HG03159 (cell line): ENCODE measurements at regions not wholly inside any gene's neighbourhood (a gene's known extent, or its start where the extent isn't known, plus 50 kb on each side); places are given as distances from the start of the nearest gene placed in this dataset.

ENCODE experiments used
- ATAC-seq: cut with Tn5 transposase; IDR thresholded peaks from one replicate; pipeline ENCODE4 v1.9.1; 2021; ENCODE audit warnings: mild to moderate bottlenecking, moderate library complexity; ENCODE audit not compliant: unreplicated experiment

- no peak for ATAC-seq
Observed at GRCh38 chr3:107943786-107944523, 146.9 kb downstream of the CD47 start.

DNA sequence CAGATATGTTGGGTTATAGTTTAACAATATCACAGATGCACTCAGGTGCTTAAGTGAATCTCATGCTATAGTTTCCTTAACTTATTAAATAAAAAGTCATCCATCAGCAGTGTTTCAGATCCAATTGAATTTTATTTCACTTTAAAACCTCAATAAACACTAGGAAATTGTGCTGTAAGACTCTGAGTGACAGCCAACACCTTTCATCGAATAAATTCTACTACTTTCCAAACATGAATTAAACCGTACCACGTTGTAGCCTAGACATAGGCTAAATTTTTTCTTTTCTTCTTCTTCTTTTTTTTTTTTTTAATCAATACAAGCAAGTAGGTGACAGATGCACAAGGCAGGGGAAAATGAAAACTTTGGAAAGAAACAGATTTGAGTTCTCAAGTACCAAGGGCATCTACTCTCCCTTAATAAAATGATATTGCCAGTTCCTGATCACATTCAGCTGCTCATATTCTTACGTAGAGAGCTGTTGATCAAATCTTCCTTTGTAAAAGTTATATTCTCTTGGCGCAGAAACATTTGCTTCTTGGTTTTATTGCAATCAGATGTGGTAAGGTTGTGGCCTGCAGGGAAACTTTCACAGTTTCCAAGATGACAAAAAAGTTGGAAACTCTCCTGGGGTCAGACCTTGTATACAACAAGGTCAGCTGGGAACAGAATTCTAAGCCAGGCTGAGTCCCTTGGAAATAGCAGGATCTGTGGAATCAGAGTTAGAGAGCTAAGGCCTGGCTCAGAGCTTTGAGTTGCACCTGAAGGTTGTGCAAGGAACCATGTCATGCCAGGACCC lies 147.7 kb downstream of the CD47 start:
- no peak for ATAC-seq

DNA sequence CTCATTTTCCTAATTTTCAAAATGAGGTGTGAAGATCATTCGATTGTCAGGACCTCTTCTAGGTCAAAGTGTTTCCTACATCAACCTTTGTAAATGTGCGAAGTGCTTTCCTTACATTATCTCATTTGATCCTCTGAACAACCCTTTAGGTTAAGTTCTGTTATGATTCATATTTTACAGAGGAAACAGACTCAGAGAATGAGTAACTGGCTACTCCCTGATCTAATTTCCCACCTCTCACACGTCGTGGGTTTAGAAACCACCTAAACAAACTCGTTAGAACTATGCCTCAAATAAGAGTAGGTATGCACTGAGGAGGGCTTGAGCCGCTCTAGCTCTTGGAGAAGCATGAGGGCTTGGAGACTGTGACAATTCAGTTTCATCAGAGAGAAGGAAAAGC lies 148.6 kb downstream of the CD47 start:
- no peak for ATAC-seq

DNA sequence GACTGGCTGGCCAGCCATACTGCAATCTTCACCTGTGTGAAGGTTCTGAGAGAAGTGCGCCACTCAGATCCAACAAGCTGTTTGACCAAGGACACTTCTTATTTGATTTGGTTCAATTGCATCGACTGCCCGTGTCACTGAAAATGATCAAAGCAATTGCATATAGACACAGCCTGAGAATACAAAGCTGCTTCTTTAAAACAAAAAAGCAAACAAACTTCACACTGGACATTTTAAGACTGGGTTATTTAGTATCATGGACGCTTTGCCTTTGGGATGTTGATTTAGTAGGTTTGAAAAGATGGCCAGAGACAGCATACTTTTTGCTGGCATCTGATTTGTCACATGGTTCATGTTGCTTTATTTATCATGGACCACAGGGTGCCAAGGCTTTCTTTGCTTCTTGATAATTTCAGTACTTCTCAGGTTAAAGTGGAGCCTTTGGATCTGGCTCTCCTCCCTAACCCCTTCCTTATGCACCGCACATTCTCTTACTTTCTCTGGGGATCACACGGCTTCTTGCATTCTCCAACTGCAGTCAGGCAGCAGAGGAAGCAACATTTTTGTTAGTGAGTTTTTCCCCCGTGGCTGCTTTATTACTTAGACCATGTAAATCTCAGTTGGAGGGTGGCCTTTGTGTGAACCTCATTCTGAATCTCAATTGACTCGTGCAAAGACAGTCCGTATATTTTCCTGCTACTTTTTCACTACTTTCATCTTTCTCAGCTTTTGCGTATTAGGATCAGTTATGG lies 151.0 kb downstream of the CD47 start:
- ATAC-seq: no peak

DNA sequence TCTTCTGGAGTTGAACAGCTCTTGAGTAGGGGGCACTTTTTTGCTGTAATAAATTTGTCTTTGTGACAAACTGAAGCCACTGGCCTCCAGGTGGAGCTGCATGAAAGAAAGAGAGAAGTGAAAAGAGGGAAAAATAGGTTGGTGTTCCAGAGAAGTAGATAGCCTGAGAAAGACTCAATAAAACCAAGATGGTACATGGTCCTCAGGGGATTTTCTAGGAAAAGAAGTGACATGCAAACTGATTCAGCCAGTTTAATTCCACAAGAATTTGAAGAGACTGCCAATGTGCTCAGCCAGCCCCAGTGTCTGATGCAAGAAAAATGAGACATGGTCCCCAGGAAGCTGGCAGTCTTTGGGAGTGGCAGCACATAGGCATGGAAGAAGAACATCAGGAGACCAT lies 152.7 kb downstream of the CD47 start:
- ATAC-seq: no peak

GRCh38 chr3:107934808-107935207 lies 156.0 kb downstream of the CD47 start:
- ATAC-seq: no peak

DNA sequence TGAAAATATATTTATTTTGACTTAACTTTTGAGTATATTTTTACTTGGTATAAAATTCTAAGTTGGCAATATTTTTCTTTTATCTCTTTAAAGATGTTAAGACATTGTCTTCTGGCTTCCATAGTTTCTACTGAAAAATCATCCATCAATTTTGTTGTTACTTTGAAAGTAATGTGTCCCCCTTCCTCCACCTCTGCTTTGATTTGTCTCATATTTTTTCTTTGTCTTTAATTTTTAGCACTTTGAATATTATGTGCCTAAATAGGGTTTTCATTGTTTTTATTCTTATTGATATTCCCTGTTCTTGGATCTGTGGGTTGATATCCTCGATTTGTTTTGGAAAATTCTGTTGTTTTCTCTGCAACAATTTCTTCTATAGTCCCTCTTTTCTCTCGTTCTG lies 157.4 kb downstream of the CD47 start:
- ATAC-seq: no peak

DNA sequence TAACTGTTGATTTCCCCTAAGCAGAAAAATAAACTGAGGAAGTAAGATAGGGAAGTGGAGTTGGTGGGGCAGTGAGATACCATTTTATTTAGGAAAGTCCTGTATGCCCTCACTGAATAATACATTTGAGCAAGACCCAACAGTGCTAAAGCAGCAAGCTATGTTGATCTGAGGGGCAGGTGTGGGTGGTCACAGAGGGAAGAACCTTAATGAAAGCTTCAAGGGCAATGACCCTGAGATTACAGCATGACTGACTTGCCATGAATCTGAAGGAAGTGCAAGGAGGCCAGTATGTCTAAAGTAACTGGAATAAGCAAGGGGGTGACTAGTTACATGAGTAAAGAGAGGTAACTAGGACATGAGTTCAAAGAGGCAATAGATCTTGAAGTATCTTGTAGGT lies 159.5 kb downstream of the CD47 start:
- no peak for ATAC-seq

DNA sequence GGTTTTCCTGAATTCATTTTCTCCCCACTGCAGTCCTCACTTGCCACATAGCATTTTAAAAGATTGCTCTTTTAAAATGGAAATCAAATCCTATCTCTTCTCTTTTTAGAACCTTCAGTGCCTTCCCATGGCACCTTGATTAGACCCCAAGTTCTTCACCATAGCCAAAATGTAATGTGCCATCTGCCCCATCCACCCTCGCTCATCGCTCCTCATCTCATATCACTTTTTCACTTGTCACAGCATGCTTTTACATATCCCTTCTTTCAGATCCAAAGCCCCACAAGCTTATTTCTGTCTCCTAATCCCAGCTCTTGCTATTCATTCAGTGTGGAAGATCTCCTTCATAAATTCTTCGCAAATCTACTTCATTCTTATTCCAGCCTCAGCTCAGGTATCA lies 161.7 kb downstream of the CD47 start:
- ATAC-seq: no peak

DNA sequence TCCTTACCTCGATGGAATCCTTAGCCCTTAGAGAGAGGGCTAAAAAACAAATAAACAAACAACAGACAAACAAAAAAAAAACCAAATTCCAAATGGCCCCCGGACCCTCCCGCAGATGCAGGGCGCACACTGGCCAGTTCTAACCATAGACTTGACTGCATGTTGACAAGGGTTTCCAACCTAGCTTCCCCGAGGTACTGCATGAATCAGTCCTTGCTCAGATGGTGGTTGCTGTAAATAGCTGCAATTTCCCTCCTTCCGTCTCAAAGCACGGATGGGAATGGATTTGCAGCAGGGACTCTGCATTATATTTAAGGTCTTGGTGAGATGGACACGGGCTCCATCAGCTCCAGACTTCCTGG lies 162.8 kb downstream of the CD47 start:
- ATAC-seq: peak; percentile 28

DNA sequence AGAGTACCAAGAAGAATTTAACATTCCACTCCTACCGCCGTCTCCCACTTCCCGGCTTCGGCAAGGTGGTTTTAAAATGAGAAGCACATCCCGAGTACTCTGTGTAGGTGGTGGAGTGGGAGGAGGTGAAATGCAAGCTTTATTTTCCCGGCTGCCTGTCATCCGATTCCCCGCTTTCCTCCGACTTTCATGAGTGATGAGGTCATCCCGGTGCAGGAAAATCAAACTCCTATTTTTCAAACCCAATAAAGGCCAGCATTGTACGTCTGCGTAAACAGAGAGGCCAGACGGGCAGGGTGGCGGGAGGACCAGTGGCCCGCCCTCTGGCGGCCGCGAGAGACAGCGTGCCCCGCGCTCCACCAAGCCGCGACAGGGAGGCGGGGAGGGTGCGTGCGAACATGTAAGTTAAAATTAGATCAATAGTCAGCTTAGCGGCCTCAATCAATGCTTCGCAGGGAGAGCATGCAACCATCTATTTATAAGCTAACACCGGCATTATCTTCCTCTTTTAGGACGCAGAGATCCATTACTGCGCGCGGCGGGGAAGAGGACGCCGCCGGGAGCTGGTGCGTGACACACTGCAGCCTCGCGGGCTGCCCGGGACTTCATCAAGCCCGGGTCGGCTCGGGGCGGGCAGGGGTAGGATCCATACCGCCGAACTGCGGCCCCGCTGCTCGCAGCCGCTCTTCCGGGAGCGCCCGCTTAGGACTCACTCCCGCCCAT lies 163.3 kb downstream of the CD47 start:
- peak; percentile 94 for ATAC-seq

- ATAC-seq: no peak
Observed at GRCh38 chr3:107925851-107926250, 165.0 kb downstream of the CD47 start.

- ATAC-seq: no peak
Observed at GRCh38 chr3:107921038-107921437, 169.8 kb downstream of the CD47 start.

- no peak for ATAC-seq
Observed at GRCh38 chr3:107920538-107920937, 170.3 kb downstream of the CD47 start.

DNA sequence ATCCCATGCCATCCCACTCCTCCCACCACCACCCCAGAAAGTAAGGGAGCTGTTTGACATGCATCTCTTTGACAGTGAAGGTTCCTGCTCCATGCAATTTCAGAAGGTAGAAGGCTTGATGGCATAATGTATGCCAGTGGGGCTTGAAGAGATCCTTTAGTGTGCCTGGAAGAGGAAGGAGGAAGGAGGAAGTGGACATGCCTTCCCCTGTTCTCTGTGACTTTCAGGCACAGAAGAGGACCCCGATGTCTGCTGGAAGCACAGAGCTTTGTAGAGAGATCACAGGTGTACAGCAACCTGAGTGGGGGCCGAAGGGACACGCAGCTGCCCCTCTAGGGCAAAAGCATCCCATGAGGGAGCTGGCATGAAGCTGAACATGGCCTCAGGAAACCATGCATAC lies 171.6 kb downstream of the CD47 start:
- ATAC-seq: no peak

- ATAC-seq: no peak
Observed at GRCh38 chr3:107916171-107916570, 174.7 kb downstream of the CD47 start.

GRCh38 chr3:107915706-107916105 lies 175.1 kb downstream of the CD47 start:
- ATAC-seq: no peak

DNA sequence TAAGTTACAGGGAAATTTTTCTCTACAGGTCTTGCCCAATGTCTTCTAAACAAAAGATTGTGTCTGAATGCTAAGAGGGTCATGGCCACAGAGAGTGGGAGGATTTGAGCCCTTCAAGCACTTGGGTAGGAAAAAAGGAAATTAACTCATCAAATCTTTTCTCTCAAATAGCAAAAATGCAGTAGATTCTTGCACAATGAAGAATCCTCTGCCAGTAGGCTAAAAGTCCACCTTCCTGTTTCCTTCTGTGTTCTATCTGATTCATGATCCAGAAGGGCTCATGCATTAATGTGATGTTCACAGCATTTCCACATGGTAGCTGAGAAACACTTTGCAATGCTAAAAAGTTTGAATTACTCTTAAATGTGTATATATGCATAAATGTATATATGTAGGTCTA lies 177.1 kb downstream of the CD47 start:
- ATAC-seq: no peak

DNA sequence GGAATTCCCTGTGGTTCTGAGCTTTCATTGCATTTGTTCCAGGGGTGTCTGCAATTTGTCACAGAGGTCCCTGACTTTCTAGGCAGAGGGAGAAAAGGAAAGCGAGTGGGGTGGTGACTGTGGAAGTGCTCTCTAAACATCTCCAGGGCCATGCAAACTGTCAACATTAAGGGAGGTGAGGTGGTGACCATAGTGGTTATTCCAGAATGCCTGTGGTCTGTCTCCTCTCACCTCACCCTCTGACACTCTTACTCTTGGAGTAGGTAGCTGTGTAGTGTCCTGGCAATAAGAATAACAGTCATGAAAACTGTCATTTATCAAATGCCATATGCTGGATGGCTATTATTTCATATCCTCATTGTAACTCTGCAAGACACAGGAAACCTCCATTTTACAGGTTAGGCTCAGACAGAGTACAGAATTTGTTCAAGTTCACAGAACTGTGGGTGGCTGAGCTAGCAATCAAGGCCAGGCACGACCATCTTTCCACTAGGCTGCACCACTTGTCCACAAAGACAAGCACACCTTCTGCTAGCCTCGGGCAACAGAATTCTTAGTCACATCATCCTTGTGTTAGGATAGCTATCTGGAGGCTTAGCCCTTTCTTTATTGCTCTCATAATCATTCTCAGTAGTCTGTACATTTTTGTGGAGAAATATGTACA lies 179.4 kb downstream of the CD47 start:
- ATAC-seq: no peak

DNA sequence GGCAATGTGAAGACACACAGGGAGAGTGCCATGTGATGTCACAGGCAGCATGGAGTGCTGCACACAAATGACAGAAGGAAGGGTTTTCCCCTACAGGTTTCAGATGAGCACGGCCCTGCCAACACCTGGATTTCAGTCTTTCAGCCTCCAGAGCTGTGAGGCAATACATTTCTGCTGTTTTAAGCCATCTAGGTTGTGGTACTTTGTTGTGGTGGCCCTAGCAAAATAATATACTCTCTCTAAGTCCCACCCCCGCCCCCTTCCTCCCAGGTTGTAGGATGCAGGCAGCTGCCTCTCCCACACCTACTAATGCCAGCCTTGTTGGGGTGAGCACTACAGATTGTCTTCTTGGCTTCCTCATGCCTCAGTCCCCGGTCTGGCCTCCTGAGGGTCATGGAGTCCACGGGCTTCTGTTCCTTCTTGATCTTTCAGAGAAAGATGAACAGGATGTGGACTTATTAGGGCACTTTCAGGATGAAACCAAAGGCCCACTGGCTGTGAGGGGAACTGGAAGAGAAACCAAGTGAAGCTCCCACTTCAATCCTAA lies 180.0 kb downstream of the CD47 start:
- peak; percentile 96 for ATAC-seq
